A549 (cell line): ENCODE measurements at regions not wholly inside any gene's neighbourhood (a gene's known extent, or its start where the extent isn't known, plus 50 kb on each side); places are given as distances from the start of the nearest gene placed in this dataset.

Source experiments
- ATAC-seq, 2 experiments: fragments of 200-7000 bp in 1 of 2; fragments of >200 bp in 1 of 2; cut with Nextera tagmentation in 1 of 2; cut with Tn5 transposase in 1 of 2; 3 replicates each; pipeline versions ENCODE4 v1.8.0 to v1.9.1; 2018 to 2020; ENCODE audit warnings: mild to moderate bottlenecking in 1 of 2, moderate library complexity in 1 of 2
- CTCF ChIA-PET: fragments of 300-600 bp; sonication (Branson Sonifier 250); formaldehyde crosslinking; extraction: SDS; loops from one replicate; lab custom pipeline; 2021; ENCODE audit warnings: antibody characterized with exemption, inconsistent platforms; lab: Yijun Ruan, JAX
- POLR2A ChIA-PET: fragments of 350-600 bp; formaldehyde crosslinking; extraction: SDS; loops from one replicate; lab custom pipeline; 2021; ENCODE audit warnings: antibody characterized with exemption, inconsistent platforms; lab: Yijun Ruan, JAX
- DNase-seq, 2 experiments: peaks; one replicate each; pipeline versions ENCODE4 v3.0.0 to v3.0.0-alpha.2; 2011 to 2016; ENCODE audit warnings: low read depth in 1 of 2, low spot score in 1 of 2
- FAIRE-seq: peaks from 2 replicates; lab custom pipeline; 2011; peaks lifted over from hg19 to GRCh38; lab: Jason Lieb, UNC
- H3K27ac ChIP-seq, 2 experiments: fragments of >200 bp; sonication (Bioruptor Twin); formaldehyde crosslinking; 3 replicates each; pipeline ENCODE4 v1.5.1; 2016 to 2017
- H3K4me1 ChIP-seq: fragments of >200 bp; sonication (Bioruptor Twin); formaldehyde crosslinking; 3 replicates; pipeline ENCODE4 v1.6.1; 2016
- H3K4me2 ChIP-seq: fragments of >200 bp; sonication (Bioruptor Twin); formaldehyde crosslinking; 3 replicates; pipeline ENCODE4 v1.6.1; 2016
- H3K4me3 ChIP-seq: fragments of >200 bp; sonication (Bioruptor Twin); formaldehyde crosslinking; 3 replicates; pipeline ENCODE4 v1.5.1; 2016
- H3K9me3 ChIP-seq: fragments of >200 bp; sonication (Bioruptor Twin); formaldehyde crosslinking; 3 replicates; pipeline ENCODE4 v1.6.1; 2016
- ATOH8 ChIP-seq: fragments of 250-450 bp; sonication (Bioruptor Pico); IDR thresholded peaks from 2 replicates; pipeline ENCODE4 v1.5.0; 2020; ENCODE audit warnings: low read depth, mild to moderate bottlenecking, moderate library complexity
- CHD2 ChIP-seq: fragments of 150-350 bp; IDR thresholded peaks from 2 replicates; pipeline ENCODE4 v1.6.1; 2014; ENCODE audit warnings: low read length; ENCODE audit not compliant: partially characterized antibody
- CHD4 ChIP-seq: fragments of 200-600 bp; sonication (generic); IDR thresholded peaks from 2 replicates; pipeline ENCODE4 v1.6.1; 2016; ENCODE audit warnings: antibody characterized with exemption, mild to moderate bottlenecking, borderline replicate concordance
- EP300 ChIP-seq, 2 experiments: fragments of >200 bp; sonication (Bioruptor Twin); formaldehyde crosslinking; IDR thresholded peaks; 2 replicates in 1 of 2; 3 replicates in 1 of 2; pipeline ENCODE4 v1.6.1; 2016 to 2017
- FOSL2 ChIP-seq, 2 experiments: fragments of 450-650 bp in 1 of 2; fragments of >200 bp in 1 of 2; sonication (Bioruptor Twin) in 1 of 2; formaldehyde crosslinking; IDR thresholded peaks; 2 replicates each; pipeline versions ENCODE4 v1.5.0 to v1.6.1; 2016 to 2020; ENCODE audit warnings: mild to moderate bottlenecking in 1 of 2, moderate library complexity in 1 of 2
- FOXS1 ChIP-seq: fragments of 250-450 bp; sonication (Bioruptor Pico); IDR thresholded peaks from 2 replicates; pipeline ENCODE4 v1.5.0; 2020; ENCODE audit warnings: mild to moderate bottlenecking, moderate library complexity
- HDAC2 ChIP-seq: fragments of 200-600 bp; sonication (generic); IDR thresholded peaks from 2 replicates; pipeline ENCODE4 v1.6.1; 2016
- JUNB ChIP-seq: fragments of >200 bp; sonication (Bioruptor Twin); formaldehyde crosslinking; IDR thresholded peaks from 2 replicates; pipeline ENCODE4 v1.6.1; 2016
- KDM5A ChIP-seq: fragments of 200-600 bp; sonication (generic); IDR thresholded peaks from 2 replicates; pipeline ENCODE4 v1.6.1; 2016; ENCODE audit warnings: antibody characterized with exemption, mild to moderate bottlenecking
- MAFK ChIP-seq: fragments of 450-650 bp; IDR thresholded peaks from 2 replicates; pipeline ENCODE4 v1.6.1; 2014; ENCODE audit not compliant: partially characterized antibody
- POLR2AphosphoS2 ChIP-seq: conservative IDR thresholded peaks from 2 replicates; pipeline ENCODE4 v1.6.1; 2012; ENCODE audit warnings: low read length, improper control_type of control experiment, inconsistent platforms
- RAD21 ChIP-seq, 2 experiments: fragments of >200 bp in 1 of 2; sonication (Bioruptor Twin) in 1 of 2; formaldehyde crosslinking in 1 of 2; IDR thresholded peaks in 1 of 2; conservative IDR thresholded peaks in 1 of 2; 2 replicates in 1 of 2; 3 replicates in 1 of 2; pipeline ENCODE4 v1.6.1; 2012 to 2018; ENCODE audit warnings: inconsistent platforms in 1 of 2
- TFCP2L1 ChIP-seq: fragments of 250-450 bp; sonication (Bioruptor Pico); IDR thresholded peaks from 2 replicates; pipeline ENCODE4 v1.5.0; 2021; ENCODE audit warnings: mild to moderate bottlenecking
- TP53 ChIP-seq: fragments of 250-450 bp; sonication (Bioruptor Pico); IDR thresholded peaks from 2 replicates; pipeline ENCODE4 v1.5.0; 2021; ENCODE audit warnings: mild to moderate bottlenecking, moderate library complexity
- ZC3H11A ChIP-seq: fragments of 450-650 bp; IDR thresholded peaks from 2 replicates; pipeline ENCODE4 v1.6.1; 2014; ENCODE audit warnings: antibody characterized with exemption, mild to moderate bottlenecking
- ZFP36 ChIP-seq: fragments of 450-650 bp; IDR thresholded peaks from 2 replicates; pipeline ENCODE4 v1.6.1; 2014; ENCODE audit warnings: borderline replicate concordance; ENCODE audit not compliant: partially characterized antibody
- ZNF302 ChIP-seq: fragments of 250-450 bp; sonication (Bioruptor Pico); IDR thresholded peaks from 2 replicates; pipeline ENCODE4 v1.9.0; 2021; ENCODE audit warnings: inconsistent platforms, mild to moderate bottlenecking, moderate library complexity
- WGBS: methylation state at CpG from one replicate; pipeline ENCODE4 v1.1.6; 2017; ENCODE audit errors: missing lambda C conversion rate; 5-methylcytosine and 5-hydroxymethylcytosine counted together
- TF ChIP-seq, protein P1 (sequence below): IDR thresholded peaks from 2 replicates; pipeline ENCODE4 v1.6.1; 2012; ENCODE audit warnings: low read depth, borderline replicate concordance
- TF ChIP-seq, protein P2 (sequence below): fragments of 200-600 bp; sonication (generic); IDR thresholded peaks from 2 replicates; pipeline ENCODE4 v1.6.1; 2016; ENCODE audit warnings: antibody characterized with exemption, mild to moderate bottlenecking, moderate library complexity
- TF ChIP-seq, protein P3 (sequence below): fragments of 250-450 bp; sonication (Bioruptor Pico); IDR thresholded peaks from 2 replicates; pipeline ENCODE4 v1.5.0; 2021; ENCODE audit warnings: mild to moderate bottlenecking, moderate library complexity, borderline replicate concordance

- ChIA-PET POLR2A (no interaction called here), CTCF (no interaction called here)
- DNase-seq (no peak), FAIRE-seq (no peak), ATAC-seq (no peak)
- no peak overlapping the region for H3K4me2 ChIP-seq
- TF ChIP-seq TFCP2L1 (CRISPR knock-in tag) (no peak), MAFK (no peak), TP53 (CRISPR knock-in tag) (no peak), CHD4 (no peak), POLR2AphosphoS2 (no peak)
- H3K27ac ChIP-seq, result no peak overlapping the region
- H3K4me3 ChIP-seq, result no peak overlapping the region
- no peaks in the 10 kb centered on the region for H3K4me1 ChIP-seq
- 50% methylated on average over 8 of the region's 8 CpGs for WGBS
- H3K9me3 ChIP-seq, result no peaks in the 10 kb centered on the region
These were observed 91.1 kb upstream of the RGS4 start for GRCh38 chr1:162977944-162978568.

GRCh38 chr1:162976628-162977027, 92.5 kb upstream of the RGS4 start:
- H3K4me3 ChIP-seq, result no peak overlapping the region
- 0% methylated on average over 3 of the region's 3 CpGs for WGBS
- DNase-seq, result no peak
- POLR2A ChIA-PET, result no interaction called here
- no peak for FAIRE-seq
- H3K4me2 ChIP-seq, result no peak overlapping the region
- no peaks in the 10 kb centered on the region for H3K4me1 ChIP-seq
- H3K27ac ChIP-seq, result no peak overlapping the region
- TF ChIP-seq CHD2 (no peak), ZFP36 (no peak), EP300 (IDR thresholded peaks at IDR 0.05) (no peak), ATOH8 (CRISPR knock-in tag) (no peak), JUNB (no peak), TFCP2L1 (CRISPR knock-in tag) (no peak), KDM5A (no peak), FOXS1 (CRISPR knock-in tag) (no peak), ZC3H11A (no peak), TP53 (CRISPR knock-in tag) (no peak), FOSL2 (IDR thresholded peaks at IDR 0.05) (no peak), FOSL2 (CRISPR knock-in tag; IDR thresholded peaks at IDR 0.05) (no peak), ZNF302 (no peak), RAD21 (conservative IDR thresholded peaks at IDR 0.05 in 1 of 2, IDR thresholded peaks at IDR 0.05 in 1 of 2) (no peak), HDAC2 (no peak)
- TF ChIP-seq, protein P1, sequence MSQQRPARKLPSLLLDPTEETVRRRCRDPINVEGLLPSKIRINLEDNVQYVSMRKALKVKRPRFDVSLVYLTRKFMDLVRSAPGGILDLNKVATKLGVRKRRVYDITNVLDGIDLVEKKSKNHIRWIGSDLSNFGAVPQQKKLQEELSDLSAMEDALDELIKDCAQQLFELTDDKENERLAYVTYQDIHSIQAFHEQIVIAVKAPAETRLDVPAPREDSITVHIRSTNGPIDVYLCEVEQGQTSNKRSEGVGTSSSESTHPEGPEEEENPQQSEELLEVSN, result no peak
- TF ChIP-seq, protein P2, sequence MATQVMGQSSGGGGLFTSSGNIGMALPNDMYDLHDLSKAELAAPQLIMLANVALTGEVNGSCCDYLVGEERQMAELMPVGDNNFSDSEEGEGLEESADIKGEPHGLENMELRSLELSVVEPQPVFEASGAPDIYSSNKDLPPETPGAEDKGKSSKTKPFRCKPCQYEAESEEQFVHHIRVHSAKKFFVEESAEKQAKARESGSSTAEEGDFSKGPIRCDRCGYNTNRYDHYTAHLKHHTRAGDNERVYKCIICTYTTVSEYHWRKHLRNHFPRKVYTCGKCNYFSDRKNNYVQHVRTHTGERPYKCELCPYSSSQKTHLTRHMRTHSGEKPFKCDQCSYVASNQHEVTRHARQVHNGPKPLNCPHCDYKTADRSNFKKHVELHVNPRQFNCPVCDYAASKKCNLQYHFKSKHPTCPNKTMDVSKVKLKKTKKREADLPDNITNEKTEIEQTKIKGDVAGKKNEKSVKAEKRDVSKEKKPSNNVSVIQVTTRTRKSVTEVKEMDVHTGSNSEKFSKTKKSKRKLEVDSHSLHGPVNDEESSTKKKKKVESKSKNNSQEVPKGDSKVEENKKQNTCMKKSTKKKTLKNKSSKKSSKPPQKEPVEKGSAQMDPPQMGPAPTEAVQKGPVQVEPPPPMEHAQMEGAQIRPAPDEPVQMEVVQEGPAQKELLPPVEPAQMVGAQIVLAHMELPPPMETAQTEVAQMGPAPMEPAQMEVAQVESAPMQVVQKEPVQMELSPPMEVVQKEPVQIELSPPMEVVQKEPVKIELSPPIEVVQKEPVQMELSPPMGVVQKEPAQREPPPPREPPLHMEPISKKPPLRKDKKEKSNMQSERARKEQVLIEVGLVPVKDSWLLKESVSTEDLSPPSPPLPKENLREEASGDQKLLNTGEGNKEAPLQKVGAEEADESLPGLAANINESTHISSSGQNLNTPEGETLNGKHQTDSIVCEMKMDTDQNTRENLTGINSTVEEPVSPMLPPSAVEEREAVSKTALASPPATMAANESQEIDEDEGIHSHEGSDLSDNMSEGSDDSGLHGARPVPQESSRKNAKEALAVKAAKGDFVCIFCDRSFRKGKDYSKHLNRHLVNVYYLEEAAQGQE, result no peak
- TF ChIP-seq, protein P3, sequence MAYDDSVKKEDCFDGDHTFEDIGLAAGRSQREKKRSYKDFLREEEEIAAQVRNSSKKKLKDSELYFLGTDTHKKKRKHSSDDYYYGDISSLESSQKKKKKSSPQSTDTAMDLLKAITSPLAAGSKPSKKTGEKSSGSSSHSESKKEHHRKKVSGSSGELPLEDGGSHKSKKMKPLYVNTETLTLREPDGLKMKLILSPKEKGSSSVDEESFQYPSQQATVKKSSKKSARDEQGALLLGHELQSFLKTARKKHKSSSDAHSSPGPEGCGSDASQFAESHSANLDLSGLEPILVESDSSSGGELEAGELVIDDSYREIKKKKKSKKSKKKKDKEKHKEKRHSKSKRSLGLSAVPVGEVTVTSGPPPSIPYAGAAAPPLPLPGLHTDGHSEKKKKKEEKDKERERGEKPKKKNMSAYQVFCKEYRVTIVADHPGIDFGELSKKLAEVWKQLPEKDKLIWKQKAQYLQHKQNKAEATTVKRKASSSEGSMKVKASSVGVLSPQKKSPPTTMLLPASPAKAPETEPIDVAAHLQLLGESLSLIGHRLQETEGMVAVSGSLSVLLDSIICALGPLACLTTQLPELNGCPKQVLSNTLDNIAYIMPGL (CRISPR knock-in tag), result no peak
- no peaks in the 10 kb centered on the region for H3K9me3 ChIP-seq
- CTCF ChIA-PET, result no interaction called here
- ATAC-seq, result no peak
